GM18502 (cell line): ENCODE measurements at regions not wholly inside any gene's neighbourhood (a gene's known extent, or its start where the extent isn't known, plus 50 kb on each side); places are given as distances from the start of the nearest gene placed in this dataset.

Experiments
- ATAC-seq: cut with Tn5 transposase; IDR thresholded peaks from one replicate; pipeline ENCODE4 v1.9.1; 2021; ENCODE audit warnings: mild to moderate bottlenecking; ENCODE audit not compliant: unreplicated experiment, poor library complexity

DNA sequence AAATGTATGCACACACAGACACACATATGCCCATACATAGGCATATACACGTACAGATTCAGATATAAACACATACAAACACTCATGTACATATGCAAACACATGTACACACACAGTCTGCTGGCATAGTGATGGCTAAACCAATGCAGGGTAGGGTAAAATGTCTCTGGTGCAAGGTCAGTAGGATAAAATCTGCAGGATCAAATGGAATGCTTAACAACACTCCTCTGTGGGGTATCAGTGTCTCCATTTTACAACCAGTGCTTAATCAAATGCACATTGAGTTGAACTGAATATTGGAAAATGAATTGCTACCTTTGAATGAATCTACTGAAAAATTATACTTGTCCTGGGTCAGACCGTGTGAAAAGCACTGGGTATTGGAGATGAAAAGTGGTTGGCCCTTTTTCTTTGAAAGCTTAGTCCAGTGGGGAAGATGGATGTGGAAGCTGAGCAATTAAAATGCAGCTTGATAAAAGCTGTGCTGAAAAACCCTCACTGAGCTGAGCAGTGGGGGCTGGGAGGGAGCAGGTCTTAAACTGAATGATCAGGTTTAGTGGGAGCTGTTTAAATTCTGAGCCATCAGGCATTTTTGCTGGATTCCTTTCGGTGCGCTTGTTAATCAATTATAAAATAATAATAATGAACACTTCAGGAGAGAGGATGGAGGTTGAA, 314.7 kb downstream of the HAPSTR1 start:
- no peak for ATAC-seq

DNA sequence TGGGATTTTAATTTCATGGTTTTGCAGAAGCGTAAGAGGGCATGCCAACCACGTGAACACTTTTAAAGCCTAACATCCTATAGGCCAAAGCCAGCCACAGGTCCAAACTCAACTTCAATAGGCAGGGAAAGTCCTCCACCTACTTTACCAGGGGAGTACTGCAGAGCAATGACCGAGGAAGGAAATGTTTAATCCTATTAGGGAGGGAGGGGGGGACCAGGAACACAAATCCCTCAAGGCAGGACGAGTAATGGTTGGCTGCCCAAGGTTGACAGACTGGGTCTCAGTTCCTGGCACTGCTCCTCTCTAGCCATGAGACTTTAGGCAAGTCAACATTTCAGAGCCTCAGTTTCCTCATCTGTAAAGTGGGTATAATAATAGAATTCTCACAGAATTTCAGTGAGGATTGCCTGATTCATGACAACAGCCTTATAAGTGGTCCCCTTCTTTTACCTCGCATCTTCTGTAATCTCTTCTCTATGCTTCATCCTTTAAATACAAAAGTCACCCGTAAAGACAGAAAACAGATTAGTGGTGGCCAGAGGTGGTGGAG, 315.8 kb downstream of the HAPSTR1 start:
- no peak for ATAC-seq

DNA sequence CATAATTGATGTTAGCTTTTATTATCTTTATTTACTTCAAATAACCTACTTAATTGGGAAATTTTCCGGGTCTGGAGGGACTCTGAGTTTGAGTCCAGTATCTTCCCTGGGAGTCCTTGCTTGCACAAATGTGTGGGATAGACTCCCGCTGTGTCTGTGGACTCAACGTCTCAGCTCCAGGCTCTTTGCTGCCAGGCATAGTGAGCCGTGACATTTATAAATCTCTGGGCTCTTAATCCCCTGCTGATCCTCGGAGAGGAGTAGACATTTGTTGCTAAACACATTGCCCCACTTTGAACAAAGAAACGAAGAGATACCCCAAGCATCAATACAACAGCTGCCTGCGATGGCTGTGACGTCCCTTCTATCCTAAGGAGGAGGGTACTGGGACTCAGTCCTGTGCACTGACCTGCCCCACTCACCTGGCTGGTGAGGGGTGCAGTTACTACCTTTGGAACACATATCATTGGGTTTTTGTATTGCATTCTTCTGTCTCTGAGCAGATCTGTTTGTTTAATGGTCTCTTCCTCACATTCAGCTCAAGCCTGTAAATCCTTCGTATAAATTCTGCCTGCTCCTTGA, 316.9 kb downstream of the HAPSTR1 start:
- no peak for ATAC-seq

DNA sequence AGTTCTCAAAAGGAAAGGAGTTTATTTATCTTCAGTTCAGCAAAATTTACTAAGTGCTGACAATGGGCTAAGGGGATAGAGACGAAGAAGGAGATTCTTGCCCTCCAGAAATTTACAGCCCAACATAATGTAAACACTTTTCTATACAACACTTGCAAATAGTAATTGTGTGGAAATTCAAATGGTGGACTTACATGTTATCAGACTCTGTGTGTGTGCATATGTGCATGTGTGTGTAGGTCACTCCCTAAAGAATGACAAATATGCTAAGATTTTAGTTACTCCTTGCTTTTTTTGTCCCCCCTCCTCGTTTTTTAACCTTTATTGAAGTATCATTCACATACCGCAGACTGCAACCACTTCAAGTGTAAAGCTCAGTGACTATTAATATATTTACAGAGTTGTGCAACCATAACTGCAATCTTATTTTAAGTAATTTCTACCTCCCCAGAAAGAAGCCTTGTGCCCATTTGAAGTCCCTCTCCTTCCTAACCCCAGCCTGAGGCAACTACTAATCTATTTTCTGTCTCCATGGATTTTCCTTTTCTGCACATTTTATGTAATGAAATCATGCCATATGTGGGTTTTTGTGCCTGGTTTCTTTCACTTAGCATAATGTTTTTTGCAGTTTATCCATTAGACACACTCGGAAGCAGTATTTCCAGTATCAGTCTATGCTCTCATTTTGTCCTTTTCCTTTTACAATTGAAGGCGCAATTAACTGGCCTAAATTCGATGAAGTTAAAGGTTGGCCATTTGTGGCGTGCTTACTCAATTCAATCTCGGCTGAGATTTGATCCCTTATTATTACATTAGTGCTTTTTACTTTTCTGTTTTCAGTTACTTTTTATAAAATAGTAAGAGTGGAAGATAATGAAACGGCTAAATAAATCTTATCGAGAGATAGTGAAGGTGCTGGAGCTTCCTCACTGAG, 318.4 kb downstream of the HAPSTR1 start:
- no peak for ATAC-seq

DNA sequence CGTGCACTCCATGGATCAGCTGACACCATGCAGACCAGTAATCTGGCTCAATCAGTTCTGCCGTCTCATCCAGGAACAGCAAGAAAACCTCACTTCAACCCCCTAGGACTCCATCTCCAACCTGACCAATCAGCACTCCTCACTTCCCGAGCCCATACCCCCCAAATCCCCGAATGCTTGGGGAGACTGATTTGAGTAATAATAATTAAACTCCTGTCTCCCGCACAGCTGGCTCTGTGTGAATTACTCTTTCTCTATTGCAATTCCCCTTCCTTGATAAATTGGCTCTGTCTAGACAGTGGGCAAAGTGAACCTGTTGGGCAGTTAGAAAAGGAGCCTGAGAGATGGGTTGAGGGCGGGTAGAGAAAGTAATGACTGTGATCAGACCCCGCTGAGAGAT, 320.0 kb downstream of the HAPSTR1 start:
- ATAC-seq, result no peak

DNA sequence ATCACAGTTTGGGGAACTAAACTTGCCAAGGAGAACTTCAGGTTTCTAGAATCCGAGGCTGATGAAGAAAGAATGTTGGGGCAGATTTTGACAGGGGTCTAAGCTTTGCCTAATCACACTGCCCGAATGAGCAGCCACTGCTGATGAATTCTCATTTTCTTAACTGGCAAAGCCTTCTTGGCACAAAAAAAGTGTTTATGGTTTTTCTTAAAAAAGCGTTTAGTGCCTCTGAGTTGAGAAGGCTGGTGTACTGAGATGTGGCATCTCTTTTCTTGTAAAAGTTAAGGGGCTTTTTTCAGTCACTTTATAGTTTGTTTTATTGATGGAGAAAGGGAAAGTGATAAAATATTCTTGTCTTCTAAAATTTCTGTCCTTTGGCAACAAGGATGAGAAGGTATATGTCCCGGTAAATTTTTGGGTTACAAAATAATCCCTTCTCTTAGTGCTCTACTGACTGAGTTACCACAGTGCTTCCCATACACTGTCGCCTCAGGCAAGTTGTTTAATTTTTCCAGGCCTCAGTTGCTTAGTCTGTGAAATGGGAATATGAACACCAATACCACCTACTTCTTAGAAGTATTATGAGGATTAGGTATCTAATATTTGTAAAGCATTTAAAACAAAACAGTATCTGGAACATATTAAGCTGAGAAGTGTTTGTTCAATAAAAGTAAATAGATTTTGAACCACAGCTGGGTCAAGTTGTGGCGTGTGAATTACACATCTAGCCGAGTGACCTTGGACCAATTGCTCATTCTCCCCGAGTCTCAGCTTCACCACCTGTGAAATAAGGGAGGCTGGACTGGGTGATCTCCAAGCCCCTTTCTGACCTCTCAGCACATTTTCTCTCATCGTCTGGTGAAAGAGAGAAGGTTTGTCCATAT, 320.8 kb downstream of the HAPSTR1 start:
- ATAC-seq, result no peak

DNA sequence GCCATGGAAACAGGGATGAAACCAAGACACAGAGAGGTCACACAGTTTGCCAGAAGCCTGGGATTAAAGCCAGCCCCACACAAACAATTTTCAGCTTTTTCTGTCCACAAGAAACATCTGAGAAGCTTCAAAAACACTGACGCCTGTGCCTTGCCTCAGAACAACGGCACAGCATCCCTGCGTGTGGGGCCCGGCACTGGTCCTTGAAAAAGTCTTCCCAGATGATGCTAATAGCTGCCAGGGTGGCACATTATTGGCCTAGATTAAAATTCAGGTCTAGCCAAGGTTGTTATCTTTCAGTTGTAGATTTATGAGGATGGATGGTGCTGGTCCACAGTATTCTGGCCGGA, 321.4 kb downstream of the HAPSTR1 start:
- no peak for ATAC-seq

DNA sequence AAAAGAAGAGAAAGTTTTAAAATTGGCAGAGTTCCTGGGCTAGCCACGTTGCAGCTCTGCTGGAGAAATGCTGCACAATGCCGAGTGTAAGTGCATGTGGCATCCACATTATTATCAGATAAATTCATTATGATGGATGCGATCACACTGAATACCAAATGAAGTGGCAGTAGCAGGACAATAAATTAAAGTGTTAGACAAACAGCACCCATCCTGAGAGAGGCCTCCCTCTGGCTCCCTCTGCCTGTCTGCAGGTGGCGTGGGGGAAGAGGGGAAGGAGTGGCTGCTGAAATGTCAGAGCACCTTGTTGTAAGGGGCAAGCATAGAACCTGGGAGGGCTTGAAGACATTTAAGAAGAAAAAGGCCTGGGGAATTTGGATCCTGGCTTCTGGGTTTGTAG, 324.1 kb downstream of the HAPSTR1 start:
- ATAC-seq, result no peak

DNA sequence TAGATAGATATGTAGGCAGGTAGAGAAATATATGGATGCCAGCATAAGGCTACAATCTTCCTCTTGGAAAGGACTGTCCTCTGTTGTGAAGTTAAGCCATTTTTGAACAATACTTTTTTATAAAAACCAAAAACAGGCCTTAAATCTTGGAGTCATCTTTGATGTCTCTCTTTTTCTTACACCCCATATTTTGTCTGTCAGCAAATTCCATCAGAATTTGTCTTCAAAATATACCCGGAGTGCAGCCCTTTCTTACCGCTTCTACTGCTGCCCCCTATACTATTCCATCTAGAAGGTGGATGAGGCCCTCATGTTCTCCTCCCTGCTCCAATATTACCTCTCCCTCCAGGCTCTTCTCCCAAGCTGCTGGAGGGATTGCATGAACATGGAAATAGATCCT, 326.5 kb downstream of the HAPSTR1 start:
- ATAC-seq, result no peak

DNA sequence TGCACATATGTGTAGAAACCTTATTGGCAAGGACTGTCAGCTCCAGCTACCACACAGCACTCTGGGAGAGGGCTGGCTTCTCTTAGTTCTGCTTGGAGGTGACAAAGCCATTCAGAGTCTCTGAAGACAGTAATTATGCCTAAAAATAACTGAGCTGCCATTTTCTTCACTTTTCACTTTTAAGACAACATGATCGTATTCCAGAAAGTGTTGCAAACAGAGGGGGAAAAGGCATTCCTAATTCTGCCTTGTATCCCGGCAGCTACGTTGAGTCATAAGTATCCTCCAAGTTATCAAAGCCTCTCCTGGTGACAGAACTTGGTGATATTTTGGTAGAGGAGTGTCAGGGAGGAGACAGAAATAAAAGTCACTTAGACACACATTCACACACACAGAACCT, 327.7 kb downstream of the HAPSTR1 start:
- ATAC-seq, result no peak

DNA sequence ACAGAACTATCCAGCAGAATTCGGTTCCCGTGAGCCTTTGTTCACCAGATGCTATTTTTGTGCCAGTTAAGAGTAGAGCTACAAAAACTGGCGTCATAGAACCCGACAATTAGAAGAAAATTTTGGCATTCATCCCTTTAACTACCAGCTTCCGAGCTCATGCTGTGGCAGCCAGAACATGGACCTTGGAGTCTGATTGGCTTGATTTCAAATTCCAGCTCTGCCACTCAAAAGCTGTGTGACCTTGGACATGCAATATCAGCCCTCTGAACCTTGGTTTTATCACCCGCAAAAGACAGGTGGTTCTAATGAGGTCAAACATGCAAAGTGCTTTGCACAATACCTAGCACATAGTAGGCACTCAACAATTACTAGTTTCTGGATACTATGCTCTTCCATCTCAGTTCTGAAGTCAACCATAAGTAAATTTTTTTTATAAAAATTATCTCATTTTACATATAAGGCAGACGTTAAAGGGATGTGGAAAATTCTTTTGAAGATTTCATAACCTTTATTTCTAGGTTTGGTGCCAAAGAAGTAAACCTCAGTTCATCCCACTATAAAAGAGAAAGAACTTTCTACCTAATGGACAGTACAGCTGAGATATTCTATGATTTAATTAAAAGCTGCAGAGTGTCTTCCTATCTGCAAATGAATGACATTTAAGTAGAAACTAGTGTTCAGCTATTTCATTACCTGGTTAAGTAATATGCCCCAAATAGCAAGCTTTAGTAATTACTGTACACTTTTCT, 331.5 kb downstream of the HAPSTR1 start:
- no peak for ATAC-seq

DNA sequence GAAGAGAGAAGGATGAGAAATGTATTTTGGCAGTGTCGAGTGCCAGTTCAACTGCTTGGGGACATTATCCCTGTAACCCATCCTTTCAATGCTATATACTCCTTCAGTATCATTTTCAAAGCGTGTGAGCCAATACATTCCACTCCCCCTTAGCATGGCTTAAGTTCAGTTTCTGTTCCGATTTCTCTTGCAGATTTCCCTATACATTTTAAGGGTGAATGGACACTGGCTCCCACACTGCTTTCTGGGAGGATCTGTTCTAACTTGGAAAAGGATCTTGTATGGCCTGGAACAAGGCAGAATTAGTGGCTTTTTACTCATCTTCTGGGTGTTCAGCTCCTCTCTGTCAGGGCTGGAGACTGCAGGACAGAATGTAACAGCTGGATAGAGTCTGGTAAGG, 333.8 kb downstream of the HAPSTR1 start:
- ATAC-seq, result no peak

DNA sequence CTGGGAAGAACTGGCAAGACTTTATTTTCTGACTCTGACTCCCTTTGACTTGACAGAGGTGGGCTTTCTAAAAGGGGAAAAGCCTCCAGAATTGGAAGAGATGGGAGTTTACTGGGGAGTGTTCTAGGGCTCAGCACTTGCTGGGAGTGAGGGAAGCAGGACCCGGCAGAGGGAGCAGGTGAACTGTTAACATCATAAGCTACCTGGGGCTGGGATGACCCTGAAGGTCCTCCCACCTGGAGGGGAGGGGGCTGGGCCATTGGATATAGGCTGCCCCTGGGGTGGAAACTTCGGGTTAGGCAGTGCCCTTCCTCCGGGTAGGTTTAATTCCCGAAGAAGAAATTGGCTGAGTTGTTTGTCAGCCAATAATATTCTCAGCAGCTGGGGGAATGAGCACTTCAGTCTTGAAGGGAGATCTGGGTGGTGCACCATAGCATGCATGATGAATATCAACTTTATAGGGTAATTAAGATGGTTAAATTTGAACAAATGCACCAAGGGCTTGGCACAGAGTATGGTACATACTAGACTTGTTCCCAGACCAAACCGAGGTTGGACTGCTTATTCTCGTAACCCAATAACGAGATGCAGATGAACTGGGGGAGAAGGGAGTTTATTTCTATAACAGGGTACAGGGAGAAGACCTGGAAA, 337.0 kb downstream of the HAPSTR1 start:
- ATAC-seq, result no peak

DNA sequence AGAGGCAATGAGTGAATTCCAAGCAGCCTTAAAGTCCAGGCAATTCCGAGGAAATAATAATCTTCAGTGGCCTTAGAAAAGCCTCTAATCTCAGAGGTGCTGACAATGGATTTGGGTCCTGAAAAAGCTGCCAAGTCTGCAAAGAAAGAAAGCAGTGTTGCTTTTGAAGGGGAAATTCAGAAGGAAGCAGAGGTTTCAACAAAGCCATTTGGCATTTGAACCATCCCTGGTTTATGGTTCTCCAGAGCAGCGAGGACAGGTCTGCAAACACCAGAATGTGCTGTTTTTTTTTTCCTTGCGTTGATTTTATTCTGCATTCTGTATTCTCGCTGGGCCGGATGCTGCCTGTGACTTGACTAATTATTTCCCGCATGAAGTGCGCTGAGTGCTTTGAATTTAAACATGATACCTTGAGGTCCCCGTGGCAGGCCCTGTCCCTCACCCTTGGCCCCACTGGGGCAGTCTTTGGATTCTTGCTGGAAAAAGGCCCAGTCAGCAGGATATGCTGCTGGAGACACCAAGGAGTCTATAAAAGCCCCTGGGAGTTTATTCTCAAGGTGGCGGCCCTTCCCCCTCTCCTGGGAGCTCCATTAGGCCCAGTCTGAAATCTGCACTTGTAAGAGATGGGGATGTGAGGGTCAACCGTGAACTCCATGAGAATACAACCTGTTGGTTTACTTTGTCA, 338.3 kb downstream of the HAPSTR1 start:
- no peak for ATAC-seq

DNA sequence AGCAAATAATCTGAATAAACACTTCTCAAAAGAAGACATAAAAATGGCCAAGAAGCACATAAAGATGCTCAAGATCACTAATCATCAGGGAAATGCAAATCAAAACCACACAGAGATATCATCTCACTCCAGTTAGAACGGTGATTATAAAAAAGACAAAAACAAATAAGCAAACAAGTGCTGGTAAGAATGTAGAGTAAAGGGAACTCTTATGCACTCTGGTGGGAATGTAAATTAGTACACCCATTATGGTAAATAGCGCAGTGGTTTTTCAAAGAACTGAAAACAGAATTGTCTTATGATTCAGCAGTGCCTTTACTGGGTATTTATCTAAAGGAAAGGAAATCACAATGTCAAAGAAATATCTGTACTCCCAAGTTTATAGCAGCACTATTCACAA, 343.2 kb downstream of the HAPSTR1 start:
- no peak for ATAC-seq

DNA sequence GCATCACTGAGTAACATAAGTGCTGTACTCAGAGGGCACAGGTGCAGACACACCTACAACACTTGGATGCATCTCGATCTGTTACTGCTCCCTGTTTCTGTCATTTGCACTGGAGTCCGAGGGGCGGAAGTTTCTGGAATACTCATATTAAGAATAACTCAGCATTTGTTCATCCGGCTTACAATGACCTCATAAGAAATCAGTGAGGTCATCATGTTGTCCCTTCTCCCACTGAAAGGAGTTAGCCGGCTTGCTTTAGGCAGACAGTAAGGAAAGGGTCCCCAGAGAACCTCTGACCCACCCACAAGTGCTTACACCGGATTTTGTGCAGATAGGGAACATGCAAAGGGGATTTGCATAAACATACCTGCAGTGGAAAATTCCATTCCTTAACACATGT, 344.7 kb downstream of the HAPSTR1 start:
- no peak for ATAC-seq

DNA sequence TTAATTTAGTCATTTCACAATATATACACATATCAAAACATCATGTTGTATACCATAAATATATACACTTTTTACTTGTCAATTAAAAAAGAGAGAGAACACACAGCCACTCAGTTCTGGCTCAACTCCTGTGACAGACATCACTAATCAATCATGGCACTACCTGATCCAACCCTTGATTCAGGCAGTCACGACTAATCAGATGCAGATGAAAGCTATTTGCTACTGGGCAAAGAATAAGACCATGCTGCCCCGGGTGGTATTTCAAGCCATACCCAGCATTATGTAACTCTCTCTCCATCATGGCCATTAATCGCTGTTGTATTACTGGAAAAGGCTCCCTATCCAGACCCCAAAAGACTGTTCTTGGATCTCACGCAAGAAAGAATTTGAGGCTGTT, 345.7 kb downstream of the HAPSTR1 start:
- no peak for ATAC-seq

DNA sequence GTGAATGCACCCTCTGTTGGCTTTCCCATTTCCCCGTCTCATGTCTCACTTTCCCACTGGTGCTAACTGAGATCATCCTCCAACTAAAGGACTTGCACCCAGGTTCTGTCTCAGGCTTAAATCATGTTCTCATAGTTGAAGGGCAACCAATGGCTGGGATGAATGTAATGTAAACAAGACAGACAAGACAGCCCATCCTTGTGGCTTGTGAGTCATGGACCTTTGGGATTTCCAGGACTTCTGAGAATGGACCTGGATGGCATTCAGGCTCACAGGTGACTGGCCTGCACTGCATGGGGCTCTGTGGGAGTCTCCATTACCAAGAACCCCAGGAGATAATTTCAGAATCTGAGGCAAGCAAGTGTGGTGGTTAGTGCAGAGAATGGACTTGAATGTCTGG, 347.5 kb downstream of the HAPSTR1 start:
- no peak for ATAC-seq

DNA sequence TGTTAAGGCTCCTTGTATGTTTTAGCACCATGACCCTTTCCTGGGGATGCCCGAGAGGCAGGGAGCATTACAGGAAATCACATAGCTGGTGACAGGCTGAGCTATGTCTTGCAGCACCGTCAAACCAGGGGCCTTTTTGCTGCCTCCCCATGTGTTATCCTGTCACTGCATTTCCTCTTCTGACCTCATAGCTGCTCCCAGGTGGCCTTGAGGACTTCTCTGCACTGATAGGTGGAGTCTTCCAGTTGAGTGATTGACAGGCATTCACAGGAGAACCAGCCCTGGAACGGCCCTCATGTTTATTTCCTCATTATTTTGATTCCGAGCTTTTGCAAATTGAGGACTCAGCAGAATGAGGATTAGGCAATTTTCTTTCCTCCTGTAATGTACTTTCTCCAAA, 349.6 kb downstream of the HAPSTR1 start:
- ATAC-seq, result no peak
